HK-2 (cell line): ENCODE measurements at regions not wholly inside any gene's neighbourhood (a gene's known extent, or its start where the extent isn't known, plus 50 kb on each side); places are given as distances from the start of the nearest gene placed in this dataset.
"Not testable (repeated sequence)": the region's sequence is repeated elsewhere in the genome, so short reads cannot be mapped to it uniquely, and the experiment has no call there.

Source experiments
- DNase-seq: peaks from one replicate; pipeline ENCODE4 v3.0.0-alpha.2; 2018; ENCODE audit not compliant: unreplicated experiment

DNA sequence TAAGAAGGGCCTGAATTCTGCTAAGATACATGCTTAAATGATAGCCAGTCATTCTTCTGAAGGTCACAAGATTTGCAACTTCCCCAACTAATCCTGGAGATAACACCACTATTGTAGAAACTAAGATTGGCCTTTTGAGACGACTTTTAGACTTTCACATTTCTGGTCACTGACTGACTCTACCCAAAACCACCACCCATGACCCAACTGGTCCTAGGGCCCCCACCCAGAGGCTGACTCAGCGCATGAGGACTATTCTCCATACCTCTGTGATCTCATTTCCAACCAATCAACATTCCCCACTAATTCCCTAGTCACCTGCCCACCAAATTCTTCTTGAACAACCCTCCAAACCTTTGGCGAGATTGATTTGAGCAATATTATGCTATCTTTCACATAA lies 1299.0 kb downstream of the CDH11 start:
- DNase-seq, result no peak

DNA sequence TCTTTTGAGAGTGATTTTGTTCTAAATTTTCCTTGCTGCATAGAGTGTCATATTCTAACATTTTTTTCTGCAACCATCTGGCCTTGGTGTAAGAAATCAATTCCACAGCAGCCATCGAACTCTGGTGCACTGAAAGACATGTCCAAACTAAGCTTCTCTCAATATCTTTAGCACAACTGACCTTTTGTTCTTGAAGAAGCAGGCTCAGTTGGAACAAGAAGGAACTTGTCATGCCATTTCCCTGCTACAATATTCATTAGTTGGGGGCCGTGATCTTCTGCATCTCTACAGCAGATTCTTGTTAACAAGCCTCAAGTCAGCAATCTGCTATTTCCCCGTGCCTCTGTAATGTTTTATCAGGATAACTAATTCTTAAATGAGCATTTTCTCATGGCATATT lies 1305.6 kb downstream of the CDH11 start:
- no peak for DNase-seq

DNA sequence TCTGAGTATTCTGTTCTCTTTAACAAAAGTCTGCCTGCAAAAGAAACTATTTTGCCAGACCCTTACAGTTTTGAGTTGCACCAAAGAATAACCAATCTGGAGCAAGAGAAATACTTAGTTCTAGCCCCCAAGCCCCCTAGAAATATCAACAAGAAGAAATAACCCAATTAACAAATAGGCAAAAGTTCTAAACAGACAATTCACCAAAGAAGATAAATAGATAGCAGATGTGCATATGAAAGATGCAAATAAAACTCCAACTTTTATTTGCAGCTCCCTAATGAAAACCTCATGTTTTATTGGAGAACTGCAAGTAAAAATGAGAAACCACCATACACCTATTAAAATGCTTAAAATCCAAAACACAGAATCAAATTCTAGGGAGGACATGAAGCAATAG lies 1308.0 kb downstream of the CDH11 start:
- DNase-seq, result no peak

DNA sequence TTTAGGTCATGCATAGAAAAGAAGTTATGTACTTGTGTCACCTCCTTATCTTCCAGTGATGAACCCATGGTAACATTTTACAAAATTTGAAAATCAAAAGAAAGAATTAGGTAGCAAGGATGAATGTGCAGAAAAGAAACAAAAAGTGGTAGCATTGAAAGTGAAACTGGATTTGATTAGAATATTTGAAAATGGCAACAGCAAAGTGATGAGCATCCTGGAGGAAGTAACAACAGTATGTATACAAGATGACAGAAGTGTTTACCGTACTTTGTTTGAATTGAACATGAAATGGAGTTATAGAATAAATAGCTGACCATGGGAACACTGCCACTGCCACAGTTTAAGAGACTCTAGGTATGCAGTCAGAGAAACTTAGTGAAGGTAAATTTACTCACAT lies 1313.1 kb downstream of the CDH11 start:
- DNase-seq, result no peak

DNA sequence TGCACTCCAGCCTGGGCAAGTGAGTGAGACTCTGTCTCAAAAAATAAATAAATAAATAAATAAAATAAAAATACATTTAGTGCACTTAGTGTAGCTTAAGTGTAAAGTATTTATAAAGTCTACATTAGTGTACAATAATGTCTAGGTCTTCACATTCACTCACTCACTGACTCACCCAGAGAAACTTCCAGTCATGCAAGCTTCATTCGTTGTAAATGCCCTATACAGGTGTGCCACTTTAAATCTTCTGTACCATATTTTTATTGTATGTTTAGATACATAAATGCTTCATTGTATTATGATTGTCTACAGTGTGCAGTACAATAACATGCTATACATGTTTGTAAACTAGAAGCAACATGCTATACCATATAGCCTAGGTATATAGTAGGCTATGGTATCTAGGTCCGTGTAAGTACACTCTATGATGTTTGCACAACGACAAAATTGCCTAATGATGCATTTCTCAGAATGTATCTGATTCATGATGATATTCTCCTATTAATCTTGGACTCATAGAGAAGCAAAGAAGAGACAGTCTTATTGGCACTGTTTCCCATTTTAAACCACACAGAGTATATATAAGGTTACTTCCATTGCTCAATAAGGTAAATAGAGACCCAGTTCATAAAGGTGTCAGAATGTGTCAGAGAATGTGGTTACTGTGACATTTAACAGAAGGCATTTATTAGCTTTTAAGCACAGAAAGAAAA lies 1314.9 kb downstream of the CDH11 start:
- DNase-seq, result no peak

DNA sequence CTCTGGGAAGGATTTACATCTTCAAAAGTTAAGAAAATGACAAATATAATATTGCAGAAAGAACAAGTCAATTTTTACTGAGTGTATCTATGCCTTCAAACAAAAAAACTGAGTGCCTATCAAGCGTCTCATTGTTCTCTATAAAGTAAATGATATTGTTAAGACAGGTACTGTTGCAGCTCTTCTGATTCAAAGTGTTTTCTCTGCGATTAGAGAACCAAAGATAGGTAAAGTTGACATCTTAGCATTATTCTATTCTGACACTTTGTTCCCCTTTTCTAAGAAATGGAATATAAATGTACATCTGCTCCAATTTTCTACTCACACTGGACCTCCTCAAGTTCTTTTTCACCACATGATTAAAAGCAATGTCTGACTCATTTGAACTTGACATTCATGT lies 1317.7 kb downstream of the CDH11 start:
- no peak for DNase-seq

DNA sequence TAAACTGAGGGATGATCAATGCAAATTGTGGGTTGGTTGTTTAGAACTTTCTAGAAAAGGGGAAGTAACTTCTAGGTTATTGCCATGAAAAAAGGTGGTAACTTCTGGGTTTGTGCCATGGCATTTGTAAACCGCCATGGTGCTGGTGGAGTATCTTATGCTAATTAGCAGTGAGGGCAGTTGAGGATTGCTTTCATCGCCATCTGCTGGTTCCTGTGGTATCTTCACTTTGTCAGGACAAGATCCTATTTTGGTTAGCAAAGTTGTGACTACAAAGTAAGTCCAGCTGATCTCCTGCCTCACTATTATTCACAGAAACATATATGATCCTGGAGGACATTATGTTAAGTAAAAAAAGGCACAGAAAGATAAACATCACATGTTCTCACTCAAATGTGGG lies 1332.3 kb downstream of the CDH11 start:
- no peak for DNase-seq

DNA sequence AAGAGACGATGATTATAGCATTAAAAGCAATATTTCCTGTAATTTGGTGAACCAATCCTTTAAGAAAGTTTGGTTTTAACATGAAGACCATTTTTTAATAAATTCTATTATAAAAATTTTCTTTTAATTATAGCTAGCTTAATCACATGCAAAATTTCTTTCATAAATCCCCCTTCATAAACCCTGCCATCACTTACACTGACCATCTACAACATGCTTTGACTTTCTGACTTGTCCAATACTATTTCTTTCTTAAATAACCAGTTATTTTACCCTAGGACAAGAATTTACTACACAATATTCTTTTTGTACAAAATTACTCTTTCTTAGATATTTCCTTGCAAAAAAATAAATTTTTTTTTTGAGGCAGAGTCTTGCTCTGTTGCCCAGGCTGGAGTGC lies 1334.8 kb downstream of the CDH11 start:
- DNase-seq, result no peak

DNA sequence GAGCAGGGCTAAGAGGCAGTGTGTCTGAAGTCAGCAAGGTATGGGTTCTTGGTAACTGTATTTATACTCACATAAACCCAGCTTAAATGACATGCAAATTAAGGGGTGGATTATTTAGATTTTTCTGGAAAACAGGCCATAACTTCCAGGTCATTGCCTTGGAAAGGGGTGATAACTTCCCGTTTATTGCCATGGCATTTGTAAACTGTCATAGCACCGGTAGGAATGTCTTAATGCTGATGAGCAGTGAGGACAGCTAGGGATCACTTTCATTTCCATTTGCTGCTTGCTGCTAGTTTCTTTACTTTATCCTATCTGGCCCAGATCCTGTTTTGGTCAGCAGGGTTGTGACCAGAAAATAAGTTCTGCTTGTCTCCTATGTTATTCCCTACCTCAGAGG lies 1336.7 kb downstream of the CDH11 start:
- DNase-seq, result no peak

DNA sequence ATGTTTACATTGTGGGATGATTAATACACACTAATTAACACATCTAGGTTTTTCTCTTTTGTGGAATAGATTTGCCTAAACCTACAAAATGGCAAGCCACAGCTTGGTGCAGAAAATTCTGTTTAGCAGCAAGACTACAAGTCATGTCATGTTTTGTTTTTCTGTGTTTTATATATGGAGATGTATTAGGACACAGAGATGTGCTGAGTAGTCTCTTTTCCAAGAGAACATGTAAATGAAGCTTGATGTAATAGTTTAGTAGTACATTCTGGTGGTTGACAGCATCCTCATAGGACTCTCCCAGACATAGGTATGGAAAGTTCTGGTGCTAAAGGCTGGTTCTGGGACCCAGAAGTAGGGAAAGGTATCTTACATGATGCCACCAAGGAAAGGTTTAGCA lies 1345.4 kb downstream of the CDH11 start:
- DNase-seq, result no peak

DNA sequence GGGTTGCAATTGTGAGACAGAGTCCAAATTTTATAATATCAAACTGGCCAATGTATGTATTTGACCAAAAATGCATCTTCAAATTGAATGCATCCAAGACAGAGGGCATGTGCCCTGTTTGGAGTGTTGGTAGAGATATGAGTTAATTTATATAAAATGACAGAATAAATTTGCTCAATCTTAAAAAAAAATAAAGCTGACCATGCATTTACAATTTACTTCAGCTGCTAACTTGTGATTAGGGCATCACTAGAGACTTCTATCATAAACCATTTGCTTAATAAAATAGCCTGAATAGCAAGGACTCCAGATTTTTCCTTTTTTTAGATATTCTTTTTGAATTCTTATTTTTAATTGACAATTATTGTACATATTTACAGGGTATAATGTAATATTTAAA lies 1345.8 kb downstream of the CDH11 start:
- no peak for DNase-seq

DNA sequence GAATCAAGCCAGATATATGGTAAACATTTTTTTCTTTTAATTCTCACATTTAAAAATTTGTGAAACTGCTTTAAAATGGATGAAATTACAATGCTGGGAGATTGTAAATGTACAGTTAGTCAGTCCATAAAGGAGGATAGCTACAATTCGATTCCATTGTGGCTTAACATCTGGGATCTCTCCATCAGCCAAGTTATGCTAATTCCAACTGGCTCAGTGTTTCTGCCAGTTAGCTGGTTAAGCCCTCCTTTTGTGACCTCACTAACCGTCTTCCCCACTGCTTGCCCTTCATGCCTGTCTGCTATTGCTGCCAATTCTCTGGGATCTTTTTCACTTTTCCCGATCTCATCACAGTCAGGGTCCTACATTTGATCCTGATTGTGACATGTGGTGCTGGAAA lies 1347.6 kb downstream of the CDH11 start:
- no peak for DNase-seq

DNA sequence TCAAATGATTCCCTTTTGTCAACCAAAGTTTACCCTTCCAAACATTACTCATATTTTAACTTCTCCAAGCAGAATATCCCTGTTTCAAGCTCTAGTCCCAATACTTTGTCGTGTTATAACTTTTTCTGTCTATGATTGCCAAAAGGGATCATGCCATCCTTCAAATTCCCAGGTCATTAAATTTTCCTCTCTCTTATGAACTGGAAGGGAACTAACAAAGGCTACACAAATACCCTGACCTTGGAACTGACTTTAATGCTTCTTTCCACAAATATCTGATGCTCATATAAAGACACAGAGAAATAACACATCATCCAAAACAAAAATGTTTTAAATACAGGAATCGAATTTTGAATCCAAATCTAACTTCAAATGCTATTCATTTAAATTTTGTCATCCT lies 1352.7 kb downstream of the CDH11 start:
- no peak for DNase-seq

DNA sequence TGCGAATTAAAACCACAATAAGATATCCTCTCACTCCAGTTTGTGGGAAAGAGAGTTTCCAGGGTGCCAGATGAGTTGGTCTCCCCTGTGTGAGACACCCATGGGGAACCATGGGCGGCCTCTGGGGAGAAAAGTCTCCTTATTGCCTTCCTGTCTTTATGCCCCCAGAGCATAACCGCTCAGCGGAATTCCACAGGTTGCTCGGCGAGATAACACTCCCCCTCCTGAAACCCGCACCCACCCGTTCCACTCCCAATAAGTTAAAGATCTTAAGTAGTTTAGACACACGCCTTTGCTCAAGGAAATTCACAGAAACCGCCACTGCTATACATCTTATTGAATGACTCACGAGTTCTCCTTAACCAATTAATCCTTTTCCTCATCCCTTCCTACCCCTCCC lies 1361.6 kb downstream of the CDH11 start:
- not testable (repeated sequence) for DNase-seq

DNA sequence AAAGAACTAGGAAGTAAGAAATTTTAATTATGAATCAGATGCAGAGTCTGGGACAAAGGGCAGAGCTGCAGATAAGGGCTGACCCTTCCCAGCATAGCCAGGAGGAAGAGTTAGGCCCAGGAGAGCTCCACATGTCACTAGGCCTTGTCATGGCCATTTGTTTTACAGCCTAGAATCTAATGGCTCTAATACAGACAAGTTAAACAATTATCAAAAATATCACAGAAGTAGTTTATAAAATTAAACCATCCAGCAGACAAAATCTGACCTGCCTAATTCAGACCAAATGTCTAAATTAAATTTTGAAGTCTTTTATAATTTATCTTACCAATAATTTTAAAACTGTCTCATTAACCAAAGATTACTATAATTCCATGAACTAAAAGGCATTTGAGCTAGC lies 1369.5 kb downstream of the CDH11 start:
- DNase-seq, result no peak

DNA sequence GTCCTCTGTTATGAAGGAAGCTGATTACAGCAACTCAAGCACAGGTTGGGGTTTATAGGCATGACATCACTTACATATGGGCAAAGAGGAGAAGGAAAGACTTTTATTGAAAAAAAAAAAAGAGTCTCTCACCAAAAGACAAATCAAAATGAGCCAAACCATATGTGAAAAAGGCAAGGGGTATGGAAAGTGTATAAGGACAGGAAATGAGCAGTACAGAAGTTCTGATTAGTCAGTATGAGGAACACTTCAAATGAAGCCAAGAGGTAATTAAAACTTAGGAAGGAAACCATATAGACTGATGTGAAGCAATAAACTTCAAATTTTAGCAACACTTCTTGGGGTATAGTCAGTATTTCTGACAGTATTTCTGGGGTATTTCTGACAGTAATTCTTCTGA lies 1372.6 kb downstream of the CDH11 start:
- DNase-seq, result no peak

DNA sequence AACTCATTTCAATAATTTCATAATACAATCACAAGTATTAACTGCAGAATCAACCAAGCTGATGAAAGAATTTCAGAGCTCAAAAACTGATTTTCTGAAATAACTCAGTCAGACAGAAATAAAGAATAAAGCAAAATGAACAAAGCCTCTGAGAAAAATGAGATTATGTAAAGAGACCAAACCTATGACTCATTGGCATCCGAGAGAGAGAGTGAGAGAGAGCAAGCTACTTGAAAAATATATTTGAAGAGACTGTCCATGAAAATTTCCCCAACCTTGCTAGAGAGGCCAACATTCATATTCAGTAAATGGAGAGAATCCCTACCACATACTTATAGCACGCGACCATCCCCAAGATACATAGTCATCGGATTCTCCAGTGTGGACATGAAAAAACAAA lies 1376.4 kb downstream of the CDH11 start:
- no peak for DNase-seq

DNA sequence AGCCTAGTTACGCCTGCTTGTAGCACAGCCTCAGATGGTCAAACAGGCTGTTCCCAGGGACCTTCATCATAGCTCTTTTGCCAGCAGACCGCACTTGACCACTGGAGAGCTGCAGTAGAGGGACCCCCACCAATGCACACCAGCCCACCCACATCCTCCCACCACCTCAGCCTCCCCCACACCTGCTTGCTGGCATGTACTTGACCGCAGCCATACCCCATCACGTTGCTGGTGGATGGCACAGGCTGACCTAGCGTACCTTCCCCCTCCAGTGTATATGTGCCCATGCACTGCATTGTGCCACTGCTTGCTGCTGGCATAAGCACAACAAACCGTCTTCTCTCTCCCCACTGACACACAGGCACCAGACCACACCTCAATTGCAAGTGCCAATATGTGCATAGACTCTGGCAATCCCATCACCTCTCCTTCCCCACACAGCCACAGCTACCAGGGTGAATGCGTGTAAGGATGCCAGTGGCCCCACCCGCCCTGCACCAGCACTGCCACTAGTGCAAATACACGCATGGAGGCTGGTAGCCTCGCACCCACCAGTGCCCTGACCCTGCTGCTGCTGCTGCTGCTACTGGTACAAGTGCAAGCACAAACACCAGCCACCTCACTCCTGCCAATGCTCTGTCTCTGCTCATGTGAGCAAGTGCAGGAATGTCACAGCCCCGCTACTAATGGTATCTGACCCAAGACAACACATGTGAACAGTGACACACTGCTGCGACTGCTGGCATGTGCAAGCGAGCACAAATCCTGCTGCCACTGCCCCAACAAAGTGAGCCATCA lies 1377.6 kb downstream of the CDH11 start:
- DNase-seq, result no peak

DNA sequence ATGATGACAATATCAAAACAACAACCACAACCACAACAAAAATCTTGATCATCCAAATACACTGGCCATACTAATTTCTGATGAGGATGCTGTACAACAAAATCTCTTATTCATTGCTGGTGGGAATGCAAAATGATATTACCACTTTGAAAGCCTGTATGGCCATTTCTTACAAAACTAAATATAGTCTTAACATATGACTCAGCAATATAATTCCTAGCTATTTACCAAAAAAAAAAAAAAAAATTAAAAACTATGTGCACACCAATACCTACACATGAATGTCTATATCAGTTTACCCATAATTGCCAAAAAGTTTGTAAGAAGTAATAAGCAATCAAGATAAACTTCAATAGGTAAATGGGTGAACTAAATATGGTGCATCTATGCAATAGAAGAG lies 1379.7 kb downstream of the CDH11 start:
- no peak for DNase-seq

DNA sequence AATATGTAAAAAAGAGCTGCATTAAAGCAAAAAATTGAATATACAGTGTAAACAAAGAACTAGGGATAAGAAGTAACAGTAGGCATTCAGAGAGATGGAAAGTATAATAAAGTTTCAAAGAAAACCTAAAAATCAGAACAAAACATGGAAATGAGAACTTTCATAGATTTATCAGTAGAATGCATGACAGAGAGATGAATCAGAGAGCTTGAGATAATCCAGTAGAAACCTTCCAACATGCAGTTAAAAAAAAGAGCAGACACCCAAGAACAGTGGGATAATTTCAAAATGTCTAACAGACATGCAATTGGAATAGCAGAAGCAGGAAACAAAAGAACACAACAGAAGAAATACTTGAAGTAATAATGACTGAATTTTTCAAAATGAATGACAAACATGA lies 1384.2 kb downstream of the CDH11 start:
- no peak for DNase-seq

DNA sequence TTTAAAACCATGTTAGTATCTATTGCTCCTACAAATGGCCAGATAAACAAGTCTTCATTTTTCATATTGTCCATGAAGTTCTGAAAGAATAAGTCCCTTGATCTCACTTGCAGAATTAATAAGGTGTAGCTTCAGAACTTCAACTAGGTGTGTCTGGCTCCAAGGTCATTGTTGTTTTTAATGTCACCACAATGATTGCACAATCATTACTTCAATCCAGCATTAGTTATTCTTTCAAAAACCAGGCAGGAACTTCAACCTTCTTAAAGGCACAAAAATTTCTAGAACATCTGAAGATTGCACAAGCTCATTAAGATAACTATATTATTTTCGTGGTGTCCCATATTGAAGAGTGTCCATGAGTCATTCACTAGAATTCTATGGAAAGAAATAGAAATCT lies 1386.4 kb downstream of the CDH11 start:
- no peak for DNase-seq

DNA sequence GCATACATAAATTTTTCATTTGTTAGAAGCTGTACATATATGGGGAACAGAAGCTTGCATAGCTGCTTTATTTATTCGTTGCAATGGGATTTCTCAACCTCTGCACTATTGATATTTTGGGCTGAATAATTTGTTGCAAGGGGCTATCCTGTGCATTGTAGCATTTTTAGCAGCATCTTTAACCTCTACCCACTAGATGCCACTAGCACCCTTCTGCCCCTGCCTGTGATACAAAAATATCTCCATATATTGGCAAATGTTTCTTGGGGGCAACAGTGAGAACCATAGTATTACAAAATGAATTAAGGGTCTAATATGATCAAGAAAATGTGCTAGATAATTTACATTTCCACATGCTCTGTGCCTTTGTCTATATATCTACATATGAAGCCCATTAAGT lies 1401.0 kb downstream of the CDH11 start:
- no peak for DNase-seq

DNA sequence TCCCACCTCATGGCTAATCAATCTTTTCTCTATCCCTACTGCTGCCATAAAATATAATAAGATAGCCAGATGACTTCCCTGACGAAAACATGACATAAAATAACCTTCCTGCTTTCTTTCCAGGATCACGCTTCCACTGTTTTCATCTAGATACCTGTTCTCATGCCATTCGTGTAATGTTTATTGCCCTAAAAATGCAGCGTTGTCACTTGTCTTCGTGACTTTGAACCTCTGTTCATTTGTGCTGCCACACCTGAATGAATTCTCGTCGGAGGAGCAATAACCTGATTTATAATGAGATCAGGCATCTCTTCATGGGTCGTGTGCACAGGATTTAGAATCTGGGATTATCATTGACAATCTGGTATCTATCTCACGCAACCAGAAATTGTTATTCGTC lies 1401.9 kb downstream of the CDH11 start:
- no peak for DNase-seq

DNA sequence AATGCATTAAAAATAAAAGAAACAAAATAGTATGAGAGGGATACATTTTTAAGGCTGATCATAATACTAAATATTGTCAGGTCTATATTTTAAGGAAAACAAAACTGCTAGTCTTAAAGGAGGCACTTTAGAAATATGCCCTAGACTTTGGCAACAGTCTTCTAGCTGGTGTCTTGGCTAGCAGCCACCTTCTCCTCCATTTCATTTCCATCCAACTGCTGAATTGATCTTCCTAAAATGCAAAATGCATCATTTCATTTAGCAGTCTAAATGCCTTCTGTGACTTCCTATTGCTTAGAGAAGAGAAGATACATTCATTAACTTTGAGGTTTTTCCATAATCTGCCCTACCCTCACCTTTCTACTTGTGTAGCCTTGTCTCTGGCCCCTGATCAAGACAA lies 1404.1 kb downstream of the CDH11 start:
- no peak for DNase-seq
